Ishikawa (cell line): ENCODE measurements at regions not wholly inside any gene's neighbourhood (a gene's known extent, or its start where the extent isn't known, plus 50 kb on each side); places are given as distances from the start of the nearest gene placed in this dataset.

Experiments
- CEBPB ChIP-seq: IDR thresholded peaks from 2 replicates; pipeline ENCODE4 v1.6.1; 2012
- CREB1 ChIP-seq: IDR thresholded peaks from 2 replicates; pipeline ENCODE4 v1.6.1; 2012; ENCODE audit warnings: low read depth
- EGR1 ChIP-seq: IDR thresholded peaks from 2 replicates; pipeline ENCODE4 v1.6.1; 2012
- EP300 ChIP-seq: IDR thresholded peaks from 2 replicates; pipeline ENCODE4 v1.6.1; 2012; ENCODE audit warnings: borderline replicate concordance
- FOXM1 ChIP-seq: IDR thresholded peaks from 2 replicates; pipeline ENCODE4 v1.6.1; 2012; ENCODE audit warnings: low read depth, borderline replicate concordance
- NFIC ChIP-seq: IDR thresholded peaks from 2 replicates; pipeline ENCODE4 v1.6.1; 2012
- RAD21 ChIP-seq: IDR thresholded peaks from 2 replicates; pipeline ENCODE4 v1.6.1; 2012; ENCODE audit warnings: low read depth
- TAF1 ChIP-seq: IDR thresholded peaks from 2 replicates; pipeline ENCODE4 v1.6.1; 2012; ENCODE audit warnings: low read depth, mild to moderate bottlenecking
- TCF12 ChIP-seq: IDR thresholded peaks from 2 replicates; pipeline ENCODE4 v1.6.1; 2012; ENCODE audit warnings: low read depth
- TEAD4 ChIP-seq: IDR thresholded peaks from 2 replicates; pipeline ENCODE4 v1.6.1; 2012
- YY1 ChIP-seq: IDR thresholded peaks from 2 replicates; pipeline ENCODE4 v1.6.1; 2012; ENCODE audit warnings: low read depth
- ZBTB7A ChIP-seq: IDR thresholded peaks from 2 replicates; pipeline ENCODE4 v1.6.1; 2012; ENCODE audit warnings: low read depth
- TF ChIP-seq, protein P1 (sequence below): IDR thresholded peaks from 2 replicates; pipeline ENCODE4 v1.6.1; 2012
- TF ChIP-seq, protein P2 (sequence below): IDR thresholded peaks from 2 replicates; pipeline ENCODE4 v1.6.1; 2012
- TF ChIP-seq, protein P3 (sequence below): IDR thresholded peaks from 2 replicates; pipeline ENCODE4 v1.6.1; 2012; ENCODE audit warnings: low read depth, mild to moderate bottlenecking

DNA sequence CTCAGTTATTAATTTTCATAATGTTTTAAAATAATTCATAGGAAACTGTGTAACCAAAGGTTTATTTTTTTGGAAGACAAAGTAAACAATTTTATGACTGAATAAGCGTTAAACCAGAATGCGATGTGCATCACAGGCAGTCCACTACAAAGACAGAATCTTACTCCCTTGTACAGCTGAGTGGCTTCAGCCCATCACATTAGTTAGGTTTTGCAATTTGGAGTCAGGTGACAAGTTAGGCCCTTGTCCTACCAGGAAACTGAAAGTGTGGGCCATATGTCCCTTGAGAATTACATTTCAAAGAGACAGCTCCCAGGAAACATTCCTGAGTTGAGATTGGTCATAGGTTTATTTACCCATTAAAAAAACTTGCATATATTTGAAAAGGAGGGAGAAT is 156.3 kb downstream of the MEX3B start:
- TF ChIP-seq EGR1 (no peak), FOXM1 (no peak), CEBPB (no peak), NFIC (no peak)

DNA sequence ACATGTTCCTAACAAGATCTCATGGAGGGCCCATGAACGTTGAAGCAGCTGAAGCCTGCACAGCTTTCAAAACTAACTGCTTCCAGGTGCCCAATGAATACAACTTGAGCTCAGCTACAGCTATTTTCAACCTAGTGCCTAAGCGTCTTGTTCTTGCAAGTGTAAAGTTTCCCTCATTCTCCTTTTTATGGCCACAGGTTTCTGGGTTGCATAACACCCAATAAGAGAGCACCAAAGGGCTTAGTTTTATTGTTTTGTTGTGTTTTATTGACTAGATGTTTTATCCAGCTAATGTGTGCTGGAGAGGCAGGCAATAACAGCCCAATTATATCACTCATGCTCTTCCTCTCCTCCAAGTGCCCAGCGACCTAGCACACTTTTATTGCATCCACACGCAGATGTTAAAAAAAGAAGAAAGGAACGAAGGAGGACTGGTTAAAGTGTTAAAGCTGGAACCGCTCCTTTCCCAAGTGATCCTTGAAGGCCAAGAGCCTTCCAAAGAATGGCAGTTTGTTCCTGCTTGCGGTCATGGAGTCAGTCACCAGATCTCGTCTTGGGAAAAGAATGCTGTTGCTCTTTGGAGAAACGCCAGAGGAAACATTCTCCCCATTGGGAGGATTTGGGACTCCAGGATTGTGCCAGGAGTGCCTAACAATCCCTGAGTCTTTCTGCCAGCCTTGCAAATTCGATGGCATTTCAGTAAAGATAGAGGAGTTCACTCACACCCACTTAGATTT is 156.9 kb downstream of the MEX3B start:
- TF ChIP-seq ZBTB7A (no peak), TEAD4 (no peak), RAD21 (no peak), YY1 (no peak), CEBPB (no peak), CREB1 (no peak), FOXM1 (no peak), EGR1 (no peak), TAF1 (no peak), TCF12 (no peak), NFIC (no peak), EP300 (no peak)
- TF ChIP-seq, protein P1, sequence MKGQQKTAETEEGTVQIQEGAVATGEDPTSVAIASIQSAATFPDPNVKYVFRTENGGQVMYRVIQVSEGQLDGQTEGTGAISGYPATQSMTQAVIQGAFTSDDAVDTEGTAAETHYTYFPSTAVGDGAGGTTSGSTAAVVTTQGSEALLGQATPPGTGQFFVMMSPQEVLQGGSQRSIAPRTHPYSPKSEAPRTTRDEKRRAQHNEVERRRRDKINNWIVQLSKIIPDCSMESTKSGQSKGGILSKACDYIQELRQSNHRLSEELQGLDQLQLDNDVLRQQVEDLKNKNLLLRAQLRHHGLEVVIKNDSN: no peak
- TF ChIP-seq, protein P2, sequence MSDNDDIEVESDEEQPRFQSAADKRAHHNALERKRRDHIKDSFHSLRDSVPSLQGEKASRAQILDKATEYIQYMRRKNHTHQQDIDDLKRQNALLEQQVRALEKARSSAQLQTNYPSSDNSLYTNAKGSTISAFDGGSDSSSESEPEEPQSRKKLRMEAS: no peak
- TF ChIP-seq, protein P3, sequence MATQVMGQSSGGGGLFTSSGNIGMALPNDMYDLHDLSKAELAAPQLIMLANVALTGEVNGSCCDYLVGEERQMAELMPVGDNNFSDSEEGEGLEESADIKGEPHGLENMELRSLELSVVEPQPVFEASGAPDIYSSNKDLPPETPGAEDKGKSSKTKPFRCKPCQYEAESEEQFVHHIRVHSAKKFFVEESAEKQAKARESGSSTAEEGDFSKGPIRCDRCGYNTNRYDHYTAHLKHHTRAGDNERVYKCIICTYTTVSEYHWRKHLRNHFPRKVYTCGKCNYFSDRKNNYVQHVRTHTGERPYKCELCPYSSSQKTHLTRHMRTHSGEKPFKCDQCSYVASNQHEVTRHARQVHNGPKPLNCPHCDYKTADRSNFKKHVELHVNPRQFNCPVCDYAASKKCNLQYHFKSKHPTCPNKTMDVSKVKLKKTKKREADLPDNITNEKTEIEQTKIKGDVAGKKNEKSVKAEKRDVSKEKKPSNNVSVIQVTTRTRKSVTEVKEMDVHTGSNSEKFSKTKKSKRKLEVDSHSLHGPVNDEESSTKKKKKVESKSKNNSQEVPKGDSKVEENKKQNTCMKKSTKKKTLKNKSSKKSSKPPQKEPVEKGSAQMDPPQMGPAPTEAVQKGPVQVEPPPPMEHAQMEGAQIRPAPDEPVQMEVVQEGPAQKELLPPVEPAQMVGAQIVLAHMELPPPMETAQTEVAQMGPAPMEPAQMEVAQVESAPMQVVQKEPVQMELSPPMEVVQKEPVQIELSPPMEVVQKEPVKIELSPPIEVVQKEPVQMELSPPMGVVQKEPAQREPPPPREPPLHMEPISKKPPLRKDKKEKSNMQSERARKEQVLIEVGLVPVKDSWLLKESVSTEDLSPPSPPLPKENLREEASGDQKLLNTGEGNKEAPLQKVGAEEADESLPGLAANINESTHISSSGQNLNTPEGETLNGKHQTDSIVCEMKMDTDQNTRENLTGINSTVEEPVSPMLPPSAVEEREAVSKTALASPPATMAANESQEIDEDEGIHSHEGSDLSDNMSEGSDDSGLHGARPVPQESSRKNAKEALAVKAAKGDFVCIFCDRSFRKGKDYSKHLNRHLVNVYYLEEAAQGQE: no peak

DNA sequence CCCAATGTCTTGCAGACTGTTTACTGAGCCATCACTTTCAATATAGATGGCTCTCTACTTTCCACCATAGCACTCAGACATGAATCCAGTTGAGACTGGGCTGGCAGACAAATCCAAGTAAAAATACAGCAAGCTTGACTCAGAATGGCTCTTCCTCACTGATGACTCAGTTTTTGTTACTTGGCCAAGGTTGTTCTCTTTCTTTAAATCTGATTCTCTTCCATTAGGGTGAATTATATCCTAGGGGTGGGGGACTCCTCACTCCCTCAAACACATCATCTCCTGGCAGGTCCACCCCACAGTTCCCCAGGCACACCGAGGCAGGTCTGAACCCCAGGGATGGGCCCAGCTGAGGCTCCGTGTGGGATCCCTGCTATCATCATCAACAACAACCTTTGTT is 157.9 kb downstream of the MEX3B start:
- TF ChIP-seq FOXM1 (no peak), RAD21 (no peak)

DNA sequence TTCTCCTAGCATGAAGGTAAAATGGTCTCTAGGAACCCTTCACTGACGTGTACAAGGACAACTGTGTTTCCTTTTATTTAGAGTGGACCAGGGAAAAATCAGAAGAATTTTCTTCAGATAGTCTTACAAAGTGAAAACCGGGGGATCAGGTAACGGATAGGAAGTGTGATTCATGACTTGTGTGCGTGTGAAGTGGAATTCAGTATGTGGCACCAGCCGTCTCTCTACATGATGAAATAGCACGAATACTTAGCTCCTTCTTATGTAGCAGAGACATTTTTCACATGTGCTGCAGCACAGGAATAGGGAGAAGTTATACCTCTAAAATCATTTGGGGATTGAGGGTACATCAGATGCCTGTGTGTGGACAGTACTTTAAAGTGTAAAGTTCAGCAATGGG is 159.2 kb downstream of the MEX3B start:
- TF ChIP-seq TCF12: no peak
- no peak for TF ChIP-seq EGR1
- no peak for TF ChIP-seq YY1
- TF ChIP-seq, protein P2: no peak
- no peak for TF ChIP-seq FOXM1
- no peak for TF ChIP-seq EP300
- no peak for TF ChIP-seq CEBPB
- TF ChIP-seq RAD21: no peak
- TF ChIP-seq, protein P3: no peak
- no peak for TF ChIP-seq CREB1

DNA sequence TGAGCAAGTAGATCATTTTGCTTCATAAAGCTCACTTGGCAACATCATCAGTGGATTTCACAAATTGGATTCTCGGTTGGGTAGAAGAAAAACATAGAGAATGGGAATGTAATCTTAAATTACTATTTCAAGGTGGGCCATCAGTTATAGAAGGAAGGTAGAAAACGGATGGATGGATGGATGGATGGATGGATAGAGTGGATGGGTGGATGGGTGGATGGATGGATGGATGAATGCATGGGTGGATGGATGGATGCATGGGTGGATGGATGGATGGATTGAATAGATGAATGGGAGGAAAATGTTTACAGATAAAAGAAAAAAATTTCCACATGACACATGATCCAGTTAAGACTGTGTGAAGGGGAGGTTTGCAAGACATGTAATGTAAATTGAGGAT is 159.7 kb downstream of the MEX3B start:
- no peak for TF ChIP-seq NFIC
- no peak for TF ChIP-seq TEAD4
- no peak for TF ChIP-seq EP300
- TF ChIP-seq CEBPB: no peak
- TF ChIP-seq TCF12: no peak
- no peak for TF ChIP-seq EGR1
- TF ChIP-seq, protein P1: no peak
- no peak for TF ChIP-seq YY1
- TF ChIP-seq, protein P3: no peak
- TF ChIP-seq, protein P2: no peak
